B cell (primary cell): ENCODE measurements at regions not wholly inside any gene's neighbourhood (a gene's known extent, or its start where the extent isn't known, plus 50 kb on each side); places are given as distances from the start of the nearest gene placed in this dataset.

Source experiments
- CTCF ChIP-seq: fragments of 200-600 bp; IDR thresholded peaks from one replicate; pipeline ENCODE4 v1.8.0; 2022; ENCODE audit warnings: antibody characterized with exemption, mild to moderate bottlenecking
- EZH2 ChIP-seq: IDR thresholded peaks from 2 replicates; pipeline ENCODE4 v1.6.1; 2012; ENCODE audit warnings: borderline replicate concordance, low read depth, mild to moderate bottlenecking, moderate library complexity, low read length; ENCODE audit not compliant: insufficient read depth, poor library complexity, severe bottlenecking

DNA sequence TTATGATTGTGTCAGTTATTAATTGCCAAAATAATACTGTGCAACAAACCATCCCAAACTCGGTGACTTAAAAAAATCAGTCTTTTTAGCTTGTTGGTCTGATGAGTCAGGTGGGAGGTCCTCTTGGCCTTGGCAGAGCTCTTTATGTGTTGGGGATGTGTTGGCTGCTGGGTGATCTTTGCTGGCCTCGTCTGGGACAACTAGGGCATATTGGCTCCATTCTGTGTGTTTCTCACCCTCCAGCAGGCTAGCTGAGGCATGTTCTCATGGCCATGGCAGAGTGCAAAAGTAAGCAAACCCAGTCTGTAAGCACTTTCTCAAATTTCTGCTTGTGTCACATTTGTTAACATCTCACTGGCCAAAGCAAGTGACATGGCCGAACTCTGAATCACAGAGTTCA lies 251.6 kb downstream of the RPLP1 start:
- TF ChIP-seq CTCF (no peak), EZH2 (no peak)
